HG02678 (cell line): ENCODE measurements at regions not wholly inside any gene's neighbourhood (a gene's known extent, or its start where the extent isn't known, plus 50 kb on each side); places are given as distances from the start of the nearest gene placed in this dataset.

Source experiments
- ATAC-seq: cut with Tn5 transposase; IDR thresholded peaks from one replicate; pipeline ENCODE4 v1.9.1; 2021; ENCODE audit warnings: mild to moderate bottlenecking, moderate library complexity; ENCODE audit not compliant: unreplicated experiment

- no peak for ATAC-seq
Observed at GRCh38 chr7:115478426-115478825, 552.1 kb downstream of the TFEC start.

DNA sequence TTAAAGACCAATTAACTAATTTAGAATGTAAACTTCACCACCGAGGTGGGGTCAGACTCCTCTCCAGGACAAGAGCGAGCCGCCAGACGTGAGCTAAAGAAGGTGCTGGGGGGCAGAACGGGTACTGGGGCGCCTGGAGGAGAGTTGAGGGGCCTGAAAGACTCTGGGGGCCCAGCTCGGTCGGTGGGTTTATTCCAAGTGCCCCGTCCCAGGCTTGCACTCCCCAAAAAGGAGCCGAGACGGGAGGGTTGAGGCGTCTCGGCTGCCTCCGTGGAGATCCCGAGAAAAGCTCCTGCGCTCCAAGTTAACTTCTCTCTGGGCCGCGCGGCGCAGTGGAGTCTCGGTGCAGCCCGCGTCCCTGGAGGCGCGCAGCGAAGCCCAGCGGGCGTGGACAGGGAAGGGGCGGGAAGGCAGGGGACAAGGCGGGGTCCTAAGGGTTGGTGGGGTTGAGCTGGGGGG lies 553.3 kb downstream of the TFEC start:
- ATAC-seq = no peak

DNA sequence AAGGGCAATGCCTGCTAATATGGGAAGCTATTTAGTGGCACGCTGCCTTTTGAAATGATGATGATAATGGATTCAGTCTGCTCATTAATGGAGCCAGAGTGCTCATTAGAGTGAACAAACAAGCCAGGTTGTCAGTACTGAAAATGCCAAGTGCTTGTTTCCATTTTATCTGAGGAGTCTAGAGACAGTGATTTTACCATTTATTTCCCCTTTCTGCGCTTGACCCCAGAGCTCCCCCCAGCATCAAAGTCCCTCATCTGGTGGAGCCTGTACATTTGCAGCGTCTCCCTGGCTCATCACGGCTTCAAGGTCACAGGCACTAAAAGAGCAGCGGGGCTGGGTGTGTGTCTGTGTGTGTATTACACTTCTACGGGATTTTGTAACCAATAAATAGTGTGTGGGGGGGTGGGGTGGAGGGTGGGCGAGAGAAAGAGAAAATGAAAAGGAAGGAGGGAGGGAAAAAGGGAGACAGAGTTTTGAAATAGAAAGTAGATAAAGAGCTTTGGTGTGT lies 553.8 kb downstream of the TFEC start:
- ATAC-seq = no peak

- peak; percentile 47 for ATAC-seq
Observed at GRCh38 chr7:115475761-115476385, 554.0 kb downstream of the MDFIC start.

DNA sequence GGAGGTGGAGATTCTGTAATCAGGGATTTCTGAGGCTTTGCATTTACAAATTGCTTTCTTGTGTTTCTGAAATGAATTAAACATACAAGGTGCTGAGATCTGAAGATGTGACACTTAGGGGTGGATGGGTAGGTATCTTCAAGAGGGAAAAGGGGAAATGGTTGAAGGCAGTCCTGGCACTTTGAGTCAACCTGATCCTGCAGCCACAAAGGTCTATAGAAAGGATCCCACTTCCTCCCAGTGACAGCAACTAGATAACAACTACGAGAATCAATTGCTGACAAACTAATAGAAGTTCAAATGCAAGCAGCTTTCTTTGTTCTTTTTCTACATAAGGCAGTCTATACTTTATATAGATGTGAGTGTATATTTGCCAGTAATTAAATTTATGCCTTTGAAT lies 553.3 kb downstream of the MDFIC start:
- no peak for ATAC-seq

DNA sequence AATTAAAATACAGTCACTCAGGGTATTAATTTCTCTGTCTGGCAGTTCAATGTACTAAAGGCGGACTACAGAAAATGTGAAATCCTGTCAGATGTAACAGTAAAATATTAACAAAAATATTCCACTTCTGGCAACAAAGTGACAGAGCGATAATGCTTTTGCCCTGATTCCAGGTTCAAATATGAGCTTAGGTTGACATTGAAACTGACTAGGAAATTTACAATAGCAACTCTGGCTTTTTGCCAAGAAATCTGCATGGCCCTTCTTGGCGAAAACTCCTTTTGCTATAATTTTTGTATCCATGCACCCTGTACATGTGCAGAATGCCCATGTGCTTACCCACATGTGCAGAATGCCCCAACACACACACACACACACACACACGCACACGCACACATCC lies 552.2 kb downstream of the MDFIC start:
- no peak for ATAC-seq

- ATAC-seq = no peak
Observed at GRCh38 chr7:115471891-115472290, 550.0 kb downstream of the MDFIC start.

- ATAC-seq = no peak
Observed at GRCh38 chr7:115462301-115463015, 540.6 kb downstream of the MDFIC start.

- ATAC-seq = no peak
Observed at GRCh38 chr7:115449689-115450088, 527.8 kb downstream of the MDFIC start.

DNA sequence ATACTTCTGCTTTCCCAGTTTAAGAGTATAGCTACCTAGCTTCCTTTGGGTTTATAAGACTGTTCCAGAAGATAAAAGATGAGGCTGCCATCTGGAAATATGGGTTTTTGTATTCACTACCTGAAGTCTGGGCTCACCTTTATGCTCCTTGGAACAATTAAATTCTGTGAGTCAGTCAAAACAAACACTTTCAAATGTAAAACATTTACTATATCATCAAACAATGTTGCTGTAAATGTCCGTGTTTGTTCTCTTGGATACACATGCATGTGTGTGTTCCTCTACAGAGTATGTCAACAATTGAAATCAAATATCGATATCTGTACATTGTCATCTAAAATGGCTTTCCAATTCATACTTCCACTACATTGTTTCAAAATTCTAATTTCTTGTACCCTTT lies 525.6 kb downstream of the MDFIC start:
- no peak for ATAC-seq

- no peak for ATAC-seq
Observed at GRCh38 chr7:115441033-115441432, 519.1 kb downstream of the MDFIC start.

DNA sequence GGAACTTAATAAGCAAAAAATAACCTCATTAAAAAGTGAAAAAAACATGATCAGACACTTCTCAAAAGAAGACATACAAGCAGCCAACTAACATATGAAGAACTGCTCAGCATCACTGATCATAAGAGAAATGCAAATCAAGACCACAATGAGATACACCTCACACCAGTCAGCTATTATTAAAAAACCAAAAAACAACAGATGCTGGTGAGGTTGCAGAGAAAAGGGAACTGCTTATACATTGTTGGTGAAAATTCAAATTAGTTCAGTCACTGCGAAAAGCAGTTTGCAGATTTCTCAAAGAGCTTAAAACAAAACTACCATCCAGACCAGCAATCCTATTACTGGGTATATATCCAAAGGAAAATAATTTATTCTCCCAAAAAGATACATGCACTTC lies 513.3 kb downstream of the MDFIC start:
- ATAC-seq = peak; percentile 99

GRCh38 chr7:115429918-115430317 lies 508.0 kb downstream of the MDFIC start:
- no peak for ATAC-seq

GRCh38 chr7:115417662-115418061 lies 495.8 kb downstream of the MDFIC start:
- ATAC-seq = no peak

GRCh38 chr7:115410972-115411686 lies 489.2 kb downstream of the MDFIC start:
- peak; percentile 95 for ATAC-seq

DNA sequence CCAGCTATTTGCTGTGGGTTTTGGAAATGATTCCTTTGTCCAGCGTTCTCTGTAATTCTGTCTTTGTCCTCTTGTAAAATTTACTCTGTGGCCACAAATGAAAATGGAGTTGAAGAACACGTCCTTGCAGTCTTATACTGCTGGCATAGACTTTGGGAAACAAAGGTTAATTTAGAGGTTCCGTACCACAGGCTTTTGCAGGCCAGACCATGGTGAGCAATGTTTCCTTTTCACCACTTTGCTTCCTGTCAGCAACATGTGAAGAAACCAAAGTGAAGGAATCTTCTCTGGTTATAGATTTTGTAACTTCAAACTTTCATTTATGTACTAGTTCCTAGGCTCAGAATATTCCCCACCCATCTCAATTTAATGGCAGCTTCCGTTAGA lies 488.5 kb downstream of the MDFIC start:
- ATAC-seq = peak; percentile 22

GRCh38 chr7:115409682-115410433 lies 488.0 kb downstream of the MDFIC start:
- no peak for ATAC-seq

DNA sequence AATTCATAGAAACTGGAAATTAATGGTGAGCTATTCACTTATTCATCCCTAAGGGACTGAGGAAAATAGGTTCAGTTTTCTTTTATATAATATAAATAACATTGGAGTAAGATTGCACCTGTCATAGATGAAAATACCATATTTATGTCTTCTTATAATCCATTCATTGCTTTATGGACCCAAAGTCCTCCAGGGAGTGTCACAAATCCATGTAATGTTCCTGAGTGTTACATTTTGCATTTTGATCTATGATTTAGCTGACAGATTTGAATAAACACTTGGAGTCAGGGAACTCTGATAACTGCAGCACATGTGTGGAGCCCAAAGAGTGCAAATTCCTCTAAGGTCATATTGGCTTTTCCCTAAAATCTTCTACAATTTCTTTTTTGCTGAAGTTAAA lies 484.3 kb downstream of the MDFIC start:
- ATAC-seq = no peak

GRCh38 chr7:115387137-115387536 lies 465.2 kb downstream of the MDFIC start:
- no peak for ATAC-seq

DNA sequence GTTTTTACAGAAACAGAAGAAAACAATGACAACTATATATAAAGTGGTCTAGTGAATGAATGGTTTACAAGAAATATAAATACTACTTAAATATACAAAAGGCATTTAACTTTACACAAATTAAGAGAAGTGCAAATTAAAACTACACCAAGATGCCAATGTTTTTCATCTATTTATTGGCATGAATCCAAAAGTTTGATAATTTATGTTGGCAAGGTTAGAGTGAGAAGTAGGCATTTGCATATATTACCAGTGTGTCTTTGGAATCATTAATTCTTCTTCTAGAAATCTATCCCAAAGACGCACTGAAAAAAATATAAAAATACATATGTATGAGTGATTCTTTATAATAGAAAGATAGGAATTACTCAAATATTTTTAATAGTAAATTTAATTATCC lies 457.4 kb downstream of the MDFIC start:
- ATAC-seq = no peak

- ATAC-seq = no peak
Observed at GRCh38 chr7:115368998-115369397, 447.1 kb downstream of the MDFIC start.
